Activated CD8-positive, alpha-beta T cell treated with anti-CD3 and anti-CD28 coated beads, Interleukin-2, amount 10 ng/mL, durations not matched to agents 7 days and 5 days (primary cell): ENCODE measurements at regions not wholly inside any gene's neighbourhood (a gene's known extent, or its start where the extent isn't known, plus 50 kb on each side); places are given as distances from the start of the nearest gene placed in this dataset.

Source experiments
- ATAC-seq: fragments of 150-1000 bp; cut with Tn5 transposase; one replicate; pipeline ENCODE4 v1.10.0; 2021; ENCODE audit warnings: moderate library complexity
- CTCF ChIA-PET: fragments of 350-600 bp; sonication (Branson Sonifier 250); formaldehyde crosslinking; loops from one replicate; lab custom pipeline; 2021; ENCODE audit warnings: antibody characterized with exemption; lab: Charles Lee
- POLR2A ChIA-PET: fragments of 350-600 bp; sonication (Branson Sonifier 250); formaldehyde crosslinking; loops from one replicate; lab custom pipeline; 2021; ENCODE audit warnings: antibody characterized with exemption; lab: Charles Lee
- DNase-seq: peaks from one replicate; pipeline ENCODE4 v3.0.0-alpha.2; 2020
- H3K27ac Mint-ChIP-seq: one replicate; pipeline ENCODE4 v1.8.0; 2021; ENCODE audit warnings: mild to moderate bottlenecking, mixed read lengths
- H3K27me3 Mint-ChIP-seq: one replicate; pipeline ENCODE4 v1.8.0; 2021; ENCODE audit warnings: low read depth, mixed read lengths
- H3K36me3 Mint-ChIP-seq: one replicate; pipeline ENCODE4 v1.8.0; 2021; ENCODE audit warnings: low read depth, mixed read lengths
- H3K4me1 Mint-ChIP-seq: one replicate; pipeline ENCODE4 v1.8.0; 2021; ENCODE audit warnings: low read depth, mixed read lengths
- H3K4me3 Mint-ChIP-seq: one replicate; pipeline ENCODE4 v1.8.0; 2021; ENCODE audit warnings: mild to moderate bottlenecking, mixed read lengths
- H3K9me3 Mint-ChIP-seq: one replicate; pipeline ENCODE4 v1.8.0; 2022; ENCODE audit warnings: mixed read lengths; ENCODE audit not compliant: insufficient read depth

GRCh38 chr13:18953139-18953930 lies 228.3 kb downstream of the TUBA3C start:
- Mint-ChIP-seq H3K9me3 (peaks cover 8% of the 10 kb centered on the region), H3K4me3 (no peak overlapping the region), H3K27me3 (no peaks in the 10 kb centered on the region), H3K27ac (no peak overlapping the region), H3K36me3 (no peaks in the 10 kb centered on the region), H3K4me1 (no peaks in the 10 kb centered on the region)
- ATAC-seq: no peak
- POLR2A ChIA-PET: no interaction called here
- DNase-seq: no peak
- CTCF ChIA-PET: no interaction called here

GRCh38 chr13:18952225-18953016 lies 229.2 kb downstream of the TUBA3C start:
- Mint-ChIP-seq H3K9me3 (peaks cover 4% of the 10 kb centered on the region), H3K4me3 (no peak overlapping the region), H3K27ac (no peak overlapping the region), H3K4me1 (no peaks in the 10 kb centered on the region), H3K36me3 (no peaks in the 10 kb centered on the region), H3K27me3 (no peaks in the 10 kb centered on the region)
- CTCF ChIA-PET: no interaction called here
- DNase-seq (no peak), ATAC-seq (no peak)
- POLR2A ChIA-PET: no interaction called here

GRCh38 chr13:18951412-18951811 lies 230.2 kb downstream of the TUBA3C start:
- peaks cover 4% of the 10 kb centered on the region for H3K9me3 Mint-ChIP-seq
- CTCF ChIA-PET: no interaction called here
- H3K27me3 Mint-ChIP-seq: no peaks in the 10 kb centered on the region
- DNase-seq: no peak
- POLR2A ChIA-PET: no interaction called here
- no peak overlapping the region for H3K27ac Mint-ChIP-seq
- H3K36me3 Mint-ChIP-seq: no peaks in the 10 kb centered on the region
- ATAC-seq: no peak
- H3K4me1 Mint-ChIP-seq: no peaks in the 10 kb centered on the region
- H3K4me3 Mint-ChIP-seq: no peak overlapping the region

DNA sequence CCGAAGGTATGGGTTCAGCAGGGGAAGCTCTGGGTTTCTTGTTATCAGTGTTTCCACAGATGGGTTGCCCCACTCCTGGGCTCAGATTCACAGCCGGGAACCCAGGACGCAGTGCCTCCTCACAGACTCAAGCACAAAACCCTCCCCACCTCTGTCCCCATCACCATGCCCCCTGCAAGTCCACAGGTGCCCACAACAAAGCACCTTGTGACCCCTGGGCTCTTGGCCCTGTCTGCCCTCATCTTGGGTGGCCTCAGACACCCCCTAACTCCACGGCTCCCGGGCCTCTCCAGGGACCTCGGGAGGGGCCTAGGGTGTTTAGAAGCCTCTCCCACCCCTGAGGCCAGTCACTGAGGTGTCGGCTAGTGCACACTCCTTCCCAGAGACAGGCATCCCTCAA lies 231.7 kb downstream of the TUBA3C start:
- H3K4me3 Mint-ChIP-seq: no peak overlapping the region
- POLR2A ChIA-PET: no interaction called here
- no peaks in the 10 kb centered on the region for H3K27me3 Mint-ChIP-seq
- H3K27ac Mint-ChIP-seq: no peak overlapping the region
- CTCF ChIA-PET: no interaction called here
- DNase-seq (no peak), ATAC-seq (no peak)
- peaks cover 4% of the 10 kb centered on the region for H3K9me3 Mint-ChIP-seq
- no peaks in the 10 kb centered on the region for H3K36me3 Mint-ChIP-seq
- H3K4me1 Mint-ChIP-seq: no peaks in the 10 kb centered on the region

- Mint-ChIP-seq H3K4me1 (no peaks in the 10 kb centered on the region), H3K27me3 (no peaks in the 10 kb centered on the region), H3K36me3 (no peaks in the 10 kb centered on the region), H3K4me3 (no peak overlapping the region), H3K27ac (no peak overlapping the region), H3K9me3 (peaks cover 4% of the 10 kb centered on the region)
- ChIA-PET CTCF (no interaction called here), POLR2A (no interaction called here)
- no peak for DNase-seq
- ATAC-seq: no peak
Measured at GRCh38 chr13:18949489-18949761, 232.2 kb downstream of the TUBA3C start.

- ATAC-seq (no peak), DNase-seq (no peak)
- no peak overlapping the region for H3K4me3 Mint-ChIP-seq
- H3K27me3 Mint-ChIP-seq: no peaks in the 10 kb centered on the region
- H3K4me1 Mint-ChIP-seq: no peaks in the 10 kb centered on the region
- ChIA-PET POLR2A (no interaction called here), CTCF (no interaction called here)
- no peaks in the 10 kb centered on the region for H3K36me3 Mint-ChIP-seq
- H3K27ac Mint-ChIP-seq: no peak overlapping the region
- peaks cover 3% of the 10 kb centered on the region for H3K9me3 Mint-ChIP-seq
Measured at GRCh38 chr13:18948664-18949488, 232.7 kb downstream of the TUBA3C start.

DNA sequence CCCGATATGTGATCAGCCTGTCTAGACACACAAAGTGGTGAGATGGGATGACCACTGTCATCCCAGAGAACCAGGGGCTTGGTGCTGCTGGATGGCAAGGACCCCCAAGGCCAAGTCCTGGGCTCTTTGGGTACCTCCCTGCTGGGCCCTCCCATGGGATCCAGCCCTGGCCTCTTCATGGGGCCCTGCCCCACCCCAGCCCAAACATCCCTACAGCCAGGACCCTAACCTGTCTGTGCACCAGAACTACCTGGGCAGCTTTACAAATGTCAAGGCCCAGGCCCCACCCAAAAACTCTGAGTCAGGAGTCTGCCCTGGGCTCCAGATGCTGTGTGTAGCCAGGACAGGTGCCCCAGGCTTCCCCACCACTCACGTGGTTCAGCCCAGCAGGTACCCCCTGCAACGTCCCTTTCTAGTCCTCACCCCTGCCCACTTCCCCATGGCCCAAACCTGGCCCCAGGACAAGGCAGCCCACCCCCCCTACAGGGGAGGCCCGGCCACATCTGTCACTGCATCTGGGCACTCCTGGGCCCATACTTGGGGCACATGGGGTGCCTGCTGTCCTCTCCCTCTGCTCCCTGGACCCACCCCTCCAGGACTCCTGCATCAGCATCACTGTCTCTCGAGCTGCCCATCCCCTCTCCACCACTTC lies 233.5 kb downstream of the TUBA3C start:
- POLR2A ChIA-PET: no interaction called here
- CTCF ChIA-PET: no interaction called here

GRCh38 chr13:18947376-18947977 lies 234.1 kb downstream of the TUBA3C start:
- Mint-ChIP-seq H3K27ac (no peak overlapping the region), H3K9me3 (no peaks in the 10 kb centered on the region), H3K4me3 (no peak overlapping the region), H3K36me3 (no peaks in the 10 kb centered on the region), H3K4me1 (no peaks in the 10 kb centered on the region), H3K27me3 (no peaks in the 10 kb centered on the region)
- ATAC-seq (no peak), DNase-seq (no peak)
- ChIA-PET CTCF (no interaction called here), POLR2A (no interaction called here)

More for the DNA sequence above, 233.5 kb downstream of the TUBA3C start:
- Mint-ChIP-seq H3K4me1 (no peaks in the 10 kb centered on the region), H3K27me3 (no peaks in the 10 kb centered on the region), H3K4me3 (no peak overlapping the region), H3K9me3 (no peaks in the 10 kb centered on the region), H3K27ac (no peak overlapping the region), H3K36me3 (no peaks in the 10 kb centered on the region)
- ATAC-seq: no peak
- DNase-seq: no peak

DNA sequence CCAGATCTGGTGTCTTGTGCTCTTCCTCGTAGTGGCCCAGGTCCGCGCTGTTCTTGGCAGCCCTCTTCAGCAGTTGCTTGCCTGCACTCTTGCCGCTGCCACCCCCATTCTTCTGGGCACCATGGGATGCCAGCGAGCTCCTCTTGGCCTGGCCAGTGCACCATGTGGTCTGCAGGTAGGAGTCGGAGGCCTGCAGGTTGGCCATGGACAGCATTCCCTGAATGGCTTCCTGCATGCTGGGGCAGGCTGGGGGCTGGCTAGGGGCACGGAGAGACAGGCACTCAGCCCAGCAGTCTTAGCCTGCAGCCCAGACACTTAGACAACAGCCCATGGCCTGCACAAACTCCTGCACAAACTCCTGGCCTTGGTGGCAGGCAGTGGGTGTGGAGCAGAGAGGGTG lies 234.9 kb downstream of the TUBA3C start:
- ATAC-seq: no peak
- no peaks in the 10 kb centered on the region for H3K27me3 Mint-ChIP-seq
- no peak for DNase-seq
- POLR2A ChIA-PET: no interaction called here
- H3K4me1 Mint-ChIP-seq: no peaks in the 10 kb centered on the region
- H3K4me3 Mint-ChIP-seq: no peak overlapping the region
- no peak overlapping the region for H3K27ac Mint-ChIP-seq
- CTCF ChIA-PET: no interaction called here
- no peaks in the 10 kb centered on the region for H3K9me3 Mint-ChIP-seq
- no peaks in the 10 kb centered on the region for H3K36me3 Mint-ChIP-seq

DNA sequence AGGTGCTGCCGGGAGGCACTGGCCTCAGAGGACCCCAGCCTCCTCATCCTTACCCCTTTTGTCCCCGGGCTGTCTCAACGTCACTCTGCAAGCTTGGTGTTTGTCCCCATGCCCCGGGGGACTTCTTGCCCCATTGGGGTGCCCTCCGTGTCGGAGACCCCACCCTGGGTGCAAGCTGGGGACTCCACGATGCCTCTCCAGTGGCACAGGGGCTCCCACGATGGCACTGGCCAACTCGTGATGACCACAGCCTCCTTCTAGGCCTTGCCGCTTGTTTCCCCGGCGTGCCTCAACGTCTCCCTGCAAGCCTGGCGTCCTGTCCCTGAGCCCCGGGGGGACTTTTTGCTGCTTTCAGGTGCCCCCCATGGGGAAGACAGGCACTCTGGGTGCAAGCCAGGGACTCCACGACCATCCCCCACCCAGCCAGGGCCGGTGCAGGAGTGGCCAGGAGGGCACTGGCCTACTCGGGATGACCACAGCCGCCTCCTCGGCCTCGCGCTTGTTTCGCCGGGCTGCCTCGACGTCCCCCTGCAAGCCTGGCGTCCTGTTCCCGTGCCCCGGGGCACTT lies 237.0 kb downstream of the TUBA3C start:
- H3K27ac Mint-ChIP-seq: no peak overlapping the region
- no peak overlapping the region for H3K4me3 Mint-ChIP-seq
- ATAC-seq: no peak
- no peak for DNase-seq
- no peaks in the 10 kb centered on the region for H3K4me1 Mint-ChIP-seq
- H3K9me3 Mint-ChIP-seq: no peaks in the 10 kb centered on the region
- H3K27me3 Mint-ChIP-seq: no peaks in the 10 kb centered on the region
- POLR2A ChIA-PET: no interaction called here
- no peaks in the 10 kb centered on the region for H3K36me3 Mint-ChIP-seq
- CTCF ChIA-PET: no interaction called here

- Mint-ChIP-seq H3K4me3 (no peak overlapping the region), H3K4me1 (no peaks in the 10 kb centered on the region), H3K27me3 (no peaks in the 10 kb centered on the region), H3K9me3 (no peaks in the 10 kb centered on the region), H3K27ac (no peak overlapping the region), H3K36me3 (no peaks in the 10 kb centered on the region)
- POLR2A ChIA-PET: no interaction called here
- DNase-seq (no peak), ATAC-seq (no peak)
- CTCF ChIA-PET: no interaction called here
Measured at GRCh38 chr13:18943721-18944391, 237.8 kb downstream of the TUBA3C start.
